Endodermal cell (in vitro differentiated cells): ENCODE measurements at regions not wholly inside any gene's neighbourhood (a gene's known extent, or its start where the extent isn't known, plus 50 kb on each side); places are given as distances from the start of the nearest gene placed in this dataset.

Source experiments
- DNase-seq: peaks from one replicate; pipeline ENCODE4 v3.0.0-alpha.2; 2017
- H3K27ac ChIP-seq: 2 replicates; pipeline ENCODE4 v1.5.1; 2013; ENCODE audit warnings: mild to moderate bottlenecking, low read depth, low read length, moderate library complexity
- H3K27me3 ChIP-seq: 2 replicates; pipeline ENCODE4 v1.6.1; 2013; ENCODE audit warnings: mild to moderate bottlenecking, low read length, moderate library complexity; ENCODE audit not compliant: insufficient read depth, control insufficient read depth, poor library complexity, severe bottlenecking
- H3K36me3 ChIP-seq: 2 replicates; pipeline ENCODE4 v1.7.0; 2013; ENCODE audit warnings: mild to moderate bottlenecking, low read length, moderate library complexity; ENCODE audit not compliant: control insufficient read depth, insufficient read depth
- H3K4me1 ChIP-seq: one replicate; pipeline ENCODE4 v1.7.0; 2013; ENCODE audit warnings: low read length; ENCODE audit not compliant: control insufficient read depth, insufficient read depth
- H3K4me3 ChIP-seq: 2 replicates; pipeline ENCODE4 v1.5.1; 2013; ENCODE audit warnings: mild to moderate bottlenecking, low read length, moderate library complexity
- H3K9ac ChIP-seq: 2 replicates; pipeline ENCODE4 v1.6.1; 2013; ENCODE audit warnings: mild to moderate bottlenecking, low read length, moderate library complexity; ENCODE audit not compliant: poor library complexity, severe bottlenecking; ENCODE audit errors: extremely low read depth
- H3K9me3 ChIP-seq: 2 replicates; pipeline ENCODE4 v1.6.1; 2013; ENCODE audit warnings: mild to moderate bottlenecking, low read length, moderate library complexity; ENCODE audit not compliant: control insufficient read depth
- H3K27ac Mint-ChIP-seq: 2 replicates; pipeline ENCODE4 v1.8.0; 2020; ENCODE audit warnings: mixed read lengths
- H3K27me3 Mint-ChIP-seq: 2 replicates; pipeline ENCODE4 v1.8.0; 2021; ENCODE audit warnings: mild to moderate bottlenecking, mixed read lengths; ENCODE audit not compliant: insufficient read depth
- H3K36me3 Mint-ChIP-seq: 2 replicates; pipeline ENCODE4 v1.8.0; 2020; ENCODE audit warnings: low read depth, mixed read lengths
- H3K4me1 Mint-ChIP-seq: 2 replicates; pipeline ENCODE4 v1.8.0; 2020; ENCODE audit warnings: mixed read lengths
- H3K4me3 Mint-ChIP-seq: 2 replicates; pipeline ENCODE4 v1.8.0; 2020; ENCODE audit warnings: mild to moderate bottlenecking, moderate library complexity, mixed read lengths
- H3K9me3 Mint-ChIP-seq: 2 replicates; pipeline ENCODE4 v1.8.0; 2020; ENCODE audit warnings: mild to moderate bottlenecking, mixed read lengths
- CTCF ChIP-seq: fragments of 200-600 bp; sonication (generic); conservative IDR thresholded peaks from 2 replicates; pipeline ENCODE4 v1.5.0; 2021; ENCODE audit warnings: antibody characterized with exemption, mild to moderate bottlenecking
- WGBS, 2 experiments: methylation state at CpG; one replicate each; pipeline versions ENCODE4 v1.1.5 to v1.1.7; 2013; ENCODE audit warnings: missing lambda C conversion rate in 2 of 2, mixed read lengths in 1 of 2; ENCODE audit not compliant: insufficient coverage in 1 of 2, insufficient read length in 1 of 2; 5-methylcytosine and 5-hydroxymethylcytosine counted together

- 86 to 100% methylated on average over 1 of the region's 1 CpG for WGBS, 2 experiments
These were observed 308.3 kb downstream of the RAB38 start for GRCh38 chr11:87866951-87867350.

GRCh38 chr11:87861030-87861429 lies 314.2 kb downstream of the RAB38 start:
- H3K36me3 Mint-ChIP-seq, result peaks cover 10% of the 10 kb centered on the region
- no peaks in the 10 kb centered on the region for H3K27me3 Mint-ChIP-seq
- Histone ChIP-seq H3K27me3 (no peaks in the 10 kb centered on the region), H3K4me1 (no peaks in the 10 kb centered on the region), H3K27ac (peak overlapping the region; percentile 30), H3K36me3 (no peaks in the 10 kb centered on the region), H3K9me3 (no peaks in the 10 kb centered on the region), H3K9ac (no peak overlapping the region), H3K4me3 (no peak overlapping the region)
- H3K4me1 Mint-ChIP-seq, result no peaks in the 10 kb centered on the region
- TF ChIP-seq CTCF, result no peak
- no peak for DNase-seq
- H3K27ac Mint-ChIP-seq, result no peak overlapping the region
- no peak overlapping the region for H3K4me3 Mint-ChIP-seq
- WGBS, 2 experiments, result 72 to 74% methylated on average over 4 of the region's 4 CpGs
- H3K9me3 Mint-ChIP-seq, result peaks cover 3% of the 10 kb centered on the region

More at GRCh38 chr11:87866951-87867350, 308.3 kb downstream of the RAB38 start:
- H3K9ac ChIP-seq, result no peak overlapping the region
- H3K36me3 ChIP-seq, result no peaks in the 10 kb centered on the region
- H3K27ac ChIP-seq, result no peak overlapping the region
- H3K4me1 ChIP-seq, result no peaks in the 10 kb centered on the region
- no peak overlapping the region for H3K4me3 Mint-ChIP-seq
- no peaks in the 10 kb centered on the region for H3K9me3 ChIP-seq
- no peak for DNase-seq
- no peaks in the 10 kb centered on the region for H3K27me3 ChIP-seq
- H3K9me3 Mint-ChIP-seq, result peaks cover 3% of the 10 kb centered on the region
- no peaks in the 10 kb centered on the region for H3K27me3 Mint-ChIP-seq
- TF ChIP-seq CTCF, result no peak
- peaks cover 3% of the 10 kb centered on the region for H3K4me1 Mint-ChIP-seq
- H3K36me3 Mint-ChIP-seq, result peaks cover 4% of the 10 kb centered on the region
- no peak overlapping the region for H3K27ac Mint-ChIP-seq
- no peak overlapping the region for H3K4me3 ChIP-seq

- Mint-ChIP-seq H3K36me3 (peaks cover 10% of the 10 kb centered on the region), H3K27me3 (no peaks in the 10 kb centered on the region), H3K4me1 (no peaks in the 10 kb centered on the region), H3K4me3 (no peak overlapping the region), H3K9me3 (peaks cover 3% of the 10 kb centered on the region), H3K27ac (no peak overlapping the region)
- no peak for DNase-seq
- Histone ChIP-seq H3K27me3 (no peaks in the 10 kb centered on the region), H3K4me1 (no peaks in the 10 kb centered on the region), H3K9me3 (no peaks in the 10 kb centered on the region), H3K36me3 (no peaks in the 10 kb centered on the region), H3K9ac (no peak overlapping the region), H3K4me3 (no peak overlapping the region), H3K27ac (no peak overlapping the region)
- 88 to 93% methylated on average over 1 of the region's 1 CpG for WGBS, 2 experiments
- TF ChIP-seq CTCF, result no peak
These were observed 315.6 kb downstream of the RAB38 start for GRCh38 chr11:87859636-87860035.
